DOHH2 (cell line): ENCODE measurements at regions not wholly inside any gene's neighbourhood (a gene's known extent, or its start where the extent isn't known, plus 50 kb on each side); places are given as distances from the start of the nearest gene placed in this dataset.

Experiments used
- CTCF ChIP-seq: fragments of 200-600 bp; sonication (generic); IDR thresholded peaks from one replicate; pipeline ENCODE4 v1.5.1; 2014; ENCODE audit warnings: antibody characterized with exemption, mild to moderate bottlenecking, low read depth, low read length; ENCODE audit not compliant: poor library complexity, severe bottlenecking
- EZH2phosphoT487 ChIP-seq: fragments of 200-600 bp; sonication (generic); IDR thresholded peaks from 2 replicates; pipeline ENCODE4 v1.6.1; 2017; ENCODE audit warnings: borderline replicate concordance, mild to moderate bottlenecking, antibody characterized with exemption, low read length, moderate library complexity, mixed read lengths

GRCh38 chr18:76708071-76708721 is 114.2 kb upstream of the ZNF236 start:
- no peak for TF ChIP-seq CTCF
- no peak for TF ChIP-seq EZH2phosphoT487
